NCI-H1105 treated with DMSO at 0.1 percent for 48 hours (cell line): ENCODE measurements at regions not wholly inside any gene's neighbourhood (a gene's known extent, or its start where the extent isn't known, plus 50 kb on each side); places are given as distances from the start of the nearest gene placed in this dataset.
A peak's percentile ranks its signal among the peaks of the same experiment; 100 is the strongest.

Source experiments
- DNase-seq: peaks from one replicate; lab custom pipeline; 2025; lab: John Stamatoyannopoulos, UW

DNA sequence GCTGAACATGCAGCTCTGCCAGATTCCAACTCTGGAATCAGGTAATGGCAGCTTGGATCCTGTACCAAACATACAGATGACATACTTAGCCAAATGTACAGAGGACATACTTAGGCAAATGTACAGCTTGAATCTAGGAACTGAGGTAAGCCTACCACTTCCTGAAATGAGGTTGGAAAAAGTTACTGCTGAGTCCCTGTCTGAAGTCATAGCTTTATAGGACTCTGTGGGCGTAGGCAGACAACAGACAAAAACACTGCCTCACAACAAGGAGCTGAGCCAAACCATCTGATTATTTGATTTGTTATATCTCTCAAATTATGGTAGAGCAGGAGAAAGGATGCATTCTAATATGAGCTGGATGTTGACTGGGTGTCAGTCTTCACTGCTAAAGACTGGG lies 290.2 kb upstream of the TCF4 start:
- DNase-seq, result no peak

DNA sequence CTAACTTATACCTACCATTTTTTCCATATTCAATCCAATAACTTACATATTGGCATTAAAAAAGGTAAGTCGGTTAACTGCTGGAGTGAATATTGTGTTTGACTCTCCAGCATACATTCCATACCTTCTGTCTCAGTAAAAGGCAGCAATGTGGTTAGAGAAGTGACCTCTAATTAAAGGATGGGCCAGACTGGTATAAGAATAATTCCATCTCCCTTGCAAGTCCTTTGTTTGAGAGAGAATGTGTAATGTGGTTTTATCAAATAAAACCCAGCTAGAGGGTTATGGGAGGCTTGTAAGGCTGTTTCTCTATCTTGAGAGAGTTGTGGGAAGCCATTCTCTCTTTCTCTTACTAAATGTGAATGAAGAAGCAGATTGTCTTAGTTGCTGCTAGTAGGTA lies 289.3 kb upstream of the TCF4 start:
- DNase-seq, result no peak

DNA sequence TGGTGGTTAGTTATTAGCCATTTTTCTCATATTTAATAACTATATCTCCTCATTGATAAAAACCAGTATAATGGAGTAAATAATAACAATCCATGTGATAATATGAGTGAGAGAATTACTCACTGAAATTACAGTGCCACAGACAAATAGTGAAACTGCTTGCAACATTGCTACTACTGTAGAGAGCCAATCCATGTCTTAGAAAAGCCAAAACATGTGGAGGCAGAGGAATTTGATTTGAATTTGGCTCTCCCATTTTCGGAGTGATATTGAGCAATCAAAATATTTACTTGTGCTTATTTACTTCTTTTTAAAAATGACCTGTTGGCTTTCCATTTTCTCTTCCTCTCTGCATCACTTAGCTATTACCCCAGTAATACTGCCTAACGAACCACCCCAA lies 288.3 kb upstream of the TCF4 start:
- DNase-seq, result no peak

DNA sequence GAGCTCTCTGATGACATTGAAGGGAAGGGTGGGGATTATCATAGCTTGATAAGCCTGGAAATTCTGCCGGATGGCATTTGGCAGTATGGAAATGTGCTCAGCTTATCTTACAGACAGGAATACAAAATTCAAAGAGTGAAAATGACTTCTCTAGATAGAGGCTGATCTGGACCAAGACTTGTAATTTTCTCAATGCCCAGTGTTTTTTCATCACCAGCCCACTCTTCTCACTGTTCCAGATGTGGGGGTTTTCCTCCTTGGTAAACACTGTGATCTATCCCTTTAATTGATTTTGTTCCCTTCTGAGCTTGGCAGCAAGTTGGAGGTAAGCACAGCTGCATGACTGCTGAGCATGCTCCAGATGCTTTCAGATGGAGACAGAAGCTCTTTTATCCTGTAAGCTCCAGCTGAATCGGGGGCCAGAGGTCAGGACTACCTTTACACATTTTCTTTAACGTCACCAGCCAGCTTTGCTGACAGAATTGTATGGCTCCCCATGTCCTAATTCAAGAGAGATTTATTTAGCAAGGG lies 287.4 kb upstream of the TCF4 start:
- no peak for DNase-seq

DNA sequence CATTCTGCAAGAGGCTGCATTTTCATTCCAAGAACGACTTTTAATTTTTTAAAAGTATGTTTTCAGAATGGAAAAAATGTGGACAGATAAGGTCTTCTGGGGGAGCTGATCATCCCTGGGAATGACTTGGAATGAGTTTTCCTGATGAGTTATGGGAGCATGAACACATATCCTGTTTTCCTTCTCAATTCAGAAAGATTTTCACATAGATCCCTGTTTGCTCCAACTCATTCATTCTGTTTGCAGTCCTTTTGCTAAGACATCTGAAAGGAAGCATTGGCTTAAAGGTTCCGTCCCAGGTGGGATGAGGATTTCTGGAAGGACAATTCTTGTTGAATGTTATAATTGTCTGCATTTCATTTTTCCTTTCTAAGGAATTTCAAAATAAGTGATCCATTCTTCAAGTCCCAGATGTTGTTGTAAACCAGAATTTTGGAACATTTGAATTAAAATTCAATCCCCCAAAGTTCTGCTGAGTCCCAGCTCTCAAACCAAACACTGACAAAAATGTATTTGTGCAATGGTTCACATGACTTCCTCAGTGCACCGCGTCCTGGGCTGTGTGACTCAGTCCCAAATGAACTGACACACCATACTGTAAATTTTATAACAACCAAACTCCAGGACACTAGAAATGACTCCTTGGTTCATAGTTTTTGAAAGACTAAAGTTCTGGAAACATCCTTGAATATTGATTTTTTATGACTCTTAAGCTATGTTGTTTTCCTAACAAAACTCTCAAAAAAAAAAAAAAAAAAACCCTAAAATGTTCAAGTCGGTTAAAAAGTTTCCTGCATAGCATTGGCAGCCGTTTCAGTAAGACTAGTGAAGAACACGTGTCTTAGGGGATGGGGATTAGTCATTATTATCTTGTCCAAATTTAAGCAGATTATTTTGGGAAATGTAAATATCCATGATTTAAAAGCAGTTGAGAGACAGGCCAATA lies 281.8 kb upstream of the TCF4 start:
- DNase-seq, result no peak

DNA sequence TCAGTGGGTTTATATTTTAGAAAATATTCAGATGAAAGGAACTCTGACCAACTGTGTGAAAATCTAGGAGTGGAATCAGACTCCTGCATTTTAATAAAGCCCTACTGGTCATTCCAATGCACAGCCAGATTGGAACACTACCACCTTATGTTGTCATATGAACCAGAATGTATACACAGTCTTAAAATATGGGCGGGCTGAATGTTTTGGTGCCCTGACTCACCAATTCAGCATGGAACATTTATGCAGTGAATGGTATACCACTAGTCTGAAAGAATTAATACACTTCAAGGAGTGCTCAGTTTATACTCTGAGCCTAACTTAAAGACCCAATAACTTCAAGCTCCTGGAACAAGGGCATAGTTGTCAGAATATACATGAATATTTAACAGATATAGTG lies 280.9 kb upstream of the TCF4 start:
- DNase-seq, result no peak

DNA sequence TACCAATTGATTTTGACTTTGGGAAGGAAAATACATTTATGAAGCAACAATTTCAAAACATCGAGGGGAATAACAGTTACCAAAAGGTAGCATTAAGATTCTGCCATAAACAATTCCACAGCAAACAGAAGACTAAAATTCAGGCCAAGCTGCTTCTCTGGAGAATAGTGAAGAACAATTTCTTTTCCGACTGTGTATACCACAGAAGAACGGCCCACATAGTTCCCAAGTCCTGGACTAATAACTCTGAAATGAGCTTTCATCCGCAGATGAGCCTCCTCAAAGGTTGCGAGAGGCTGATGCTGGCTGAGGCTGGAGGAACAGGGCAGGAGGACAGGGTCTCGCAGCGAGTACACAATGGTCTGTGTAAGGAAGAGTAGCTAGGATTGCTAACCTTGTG lies 278.9 kb upstream of the TCF4 start:
- DNase-seq, result no peak

DNA sequence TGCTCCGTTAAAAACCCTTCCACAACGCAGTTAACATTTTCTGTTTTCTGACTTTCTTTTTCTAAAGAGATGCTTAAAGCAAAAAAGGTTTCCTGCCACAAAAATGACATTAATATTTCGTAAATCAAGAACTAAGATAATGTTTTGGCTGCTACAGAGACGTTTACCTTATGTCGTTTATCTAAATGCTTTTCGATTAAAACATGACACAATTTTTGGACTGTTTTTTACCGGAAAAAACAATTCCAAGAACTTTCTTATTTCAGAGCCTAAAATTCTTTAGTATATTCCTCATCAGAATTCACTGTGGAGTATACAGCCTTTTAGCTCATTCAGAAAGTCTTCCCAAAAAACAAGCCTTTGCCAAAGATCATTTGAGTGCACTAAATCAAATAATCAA lies 278.0 kb upstream of the TCF4 start:
- no peak for DNase-seq

DNA sequence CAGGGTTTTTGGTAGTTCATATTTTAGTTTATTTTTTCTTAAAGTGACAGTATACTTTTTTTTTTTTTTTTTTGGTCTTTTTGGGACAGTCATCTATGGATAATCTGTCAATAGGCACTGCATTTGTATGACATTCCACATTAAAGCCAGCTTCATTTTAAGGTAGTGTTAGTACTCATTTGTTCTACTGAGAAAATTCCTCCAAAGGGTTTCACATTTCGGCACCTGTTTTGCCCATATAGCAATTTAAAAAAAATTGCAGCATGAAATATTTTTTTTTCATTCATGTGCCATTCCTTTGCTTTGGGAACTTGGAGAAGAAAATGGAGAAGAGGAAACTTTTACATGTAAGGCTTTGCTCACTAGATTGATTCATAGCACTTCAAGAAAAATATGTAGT lies 276.3 kb upstream of the TCF4 start:
- no peak for DNase-seq

DNA sequence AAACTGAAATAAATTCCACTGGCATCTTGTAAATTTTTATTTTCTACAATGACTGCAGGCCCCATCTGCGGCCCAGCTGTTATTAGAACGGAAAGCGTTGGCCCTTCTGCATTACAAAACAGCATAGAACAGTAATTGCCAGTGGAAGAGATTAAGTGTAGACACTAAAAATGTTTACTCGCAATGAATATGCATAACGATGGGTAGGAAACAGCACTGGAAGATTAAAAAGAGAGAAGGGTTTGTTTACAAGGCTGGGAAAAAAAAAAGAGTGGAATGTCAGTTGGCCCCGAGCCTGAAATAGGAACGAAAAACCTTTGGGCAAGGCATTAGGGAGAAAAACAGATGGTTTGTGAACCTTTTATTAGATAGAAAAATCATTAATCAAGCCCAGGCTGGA lies 275.9 kb upstream of the TCF4 start:
- DNase-seq, result peak; percentile 91

DNA sequence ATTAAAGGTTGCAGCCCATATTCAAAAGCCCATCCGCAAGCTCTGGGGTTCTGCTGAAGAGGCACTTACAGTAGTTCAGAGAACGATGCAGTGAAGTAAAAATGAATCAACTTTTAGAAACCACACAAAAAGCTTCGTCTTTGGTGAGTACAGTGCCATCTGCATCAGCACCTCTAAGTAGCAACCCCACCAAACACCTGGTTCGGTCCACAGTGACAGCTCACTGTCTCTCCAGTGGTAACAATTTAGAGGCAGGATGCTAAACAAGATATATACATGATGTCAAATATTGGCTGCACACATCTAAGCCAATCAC lies 275.4 kb upstream of the TCF4 start:
- peak; percentile 33 for DNase-seq

DNA sequence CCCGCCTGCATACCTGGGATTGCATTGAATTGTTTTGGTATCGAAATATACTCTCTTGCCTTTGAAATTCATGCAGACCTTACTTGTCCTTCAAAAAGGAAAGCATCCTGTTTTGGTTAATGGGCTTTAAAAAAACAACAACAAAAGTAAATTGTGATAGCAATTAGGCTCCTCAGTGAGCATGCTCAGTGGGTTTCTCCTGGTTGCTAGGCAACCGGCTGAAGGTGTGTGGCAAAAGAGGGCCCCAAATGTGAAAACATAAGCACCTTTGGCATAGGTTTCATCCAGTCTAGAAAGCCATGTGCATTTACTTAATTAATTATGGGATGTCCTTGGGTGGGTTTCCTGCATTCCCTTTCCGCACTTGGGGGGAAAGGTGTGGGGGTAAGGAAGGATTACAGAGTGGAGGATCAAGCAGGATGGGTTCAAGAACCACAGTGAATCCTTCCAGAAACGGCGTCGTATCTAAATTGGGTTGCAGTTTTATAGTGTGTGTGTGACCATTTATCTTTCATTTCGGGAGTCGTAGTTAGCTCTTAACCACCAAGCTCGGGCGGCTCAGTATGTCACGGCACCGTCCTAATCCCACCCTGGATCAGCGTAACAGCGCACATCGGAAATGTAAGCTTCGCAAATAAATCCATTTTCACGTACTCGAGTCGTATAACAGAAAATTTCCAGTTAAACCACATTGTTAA lies 274.9 kb upstream of the TCF4 start:
- DNase-seq, result peak; percentile 43

DNA sequence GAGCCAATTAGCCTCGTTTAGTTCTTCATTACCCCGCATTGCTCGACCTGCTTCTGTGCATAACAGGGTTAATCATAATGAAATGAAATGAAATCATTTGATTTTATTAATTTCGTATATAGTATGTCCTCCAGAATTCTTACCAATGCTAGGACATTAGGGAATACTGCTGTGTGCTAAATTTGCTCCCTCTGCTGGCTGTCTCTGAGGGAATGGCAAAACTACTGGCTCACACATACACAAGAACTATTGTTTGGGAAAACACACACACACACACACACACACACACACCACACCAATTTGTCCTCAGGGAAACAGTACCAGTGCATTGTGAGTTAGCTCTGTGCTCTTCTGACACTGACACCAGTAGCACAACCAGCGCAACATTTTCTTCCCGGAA lies 273.3 kb upstream of the TCF4 start:
- DNase-seq, result peak; percentile 30

DNA sequence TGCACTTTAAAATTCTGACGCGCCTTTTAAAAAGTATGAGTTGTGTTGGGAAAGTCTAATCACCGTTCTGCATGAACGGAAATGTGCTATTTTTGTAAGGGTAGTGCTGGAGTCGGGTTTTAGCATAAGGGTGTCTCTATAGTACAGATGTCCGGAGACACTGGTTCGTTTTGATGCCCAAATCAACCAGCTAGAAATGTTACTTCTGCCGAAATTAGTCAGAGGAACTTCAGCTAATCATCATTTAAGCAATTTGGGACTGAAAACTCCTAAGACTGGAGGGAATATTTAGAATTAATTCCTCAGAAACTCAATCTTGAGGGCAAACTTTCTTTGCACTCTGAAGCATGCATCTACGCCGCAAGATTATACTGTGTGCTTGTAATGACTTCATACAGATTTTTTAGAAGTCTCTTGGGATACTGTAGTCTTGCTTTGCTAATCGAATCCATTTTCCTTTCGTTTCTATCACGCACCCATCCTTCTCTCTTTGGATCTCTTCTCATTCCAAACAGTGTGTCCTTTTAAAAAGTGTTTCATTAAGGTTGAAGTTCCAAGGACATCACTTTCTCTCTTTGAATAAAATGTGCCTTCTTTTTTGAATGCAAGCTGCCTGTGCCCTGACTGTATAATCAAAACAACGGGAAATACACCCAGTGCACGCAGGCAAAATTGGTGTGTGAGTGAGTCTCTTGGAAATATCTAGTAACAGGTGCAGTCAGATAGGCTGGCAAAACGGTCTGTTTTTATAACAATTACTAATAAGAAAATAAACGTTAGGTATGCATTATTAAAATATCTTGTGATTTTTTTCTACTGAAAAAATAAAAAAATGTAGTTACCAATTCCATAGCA lies 270.9 kb upstream of the TCF4 start:
- peak; percentile 2 for DNase-seq

DNA sequence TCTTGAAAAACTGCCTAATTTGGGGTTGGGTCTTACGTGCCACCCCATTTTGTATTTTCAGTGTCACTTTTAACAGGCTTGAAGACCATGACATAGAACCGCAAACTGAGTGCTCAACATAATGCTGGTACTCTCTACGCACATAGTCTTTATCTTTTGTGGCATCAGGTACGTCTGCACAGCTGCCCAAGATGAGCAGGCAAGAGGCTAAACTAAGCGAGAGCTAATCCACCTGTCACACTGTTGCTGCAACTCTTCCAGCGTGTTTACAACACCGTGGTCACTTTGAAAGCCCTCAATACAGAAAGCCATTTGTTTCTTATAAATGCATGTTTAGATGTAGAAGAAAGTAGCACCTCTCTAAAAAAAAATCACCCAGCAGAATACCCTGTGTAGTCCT lies 270.0 kb upstream of the TCF4 start:
- no peak for DNase-seq

DNA sequence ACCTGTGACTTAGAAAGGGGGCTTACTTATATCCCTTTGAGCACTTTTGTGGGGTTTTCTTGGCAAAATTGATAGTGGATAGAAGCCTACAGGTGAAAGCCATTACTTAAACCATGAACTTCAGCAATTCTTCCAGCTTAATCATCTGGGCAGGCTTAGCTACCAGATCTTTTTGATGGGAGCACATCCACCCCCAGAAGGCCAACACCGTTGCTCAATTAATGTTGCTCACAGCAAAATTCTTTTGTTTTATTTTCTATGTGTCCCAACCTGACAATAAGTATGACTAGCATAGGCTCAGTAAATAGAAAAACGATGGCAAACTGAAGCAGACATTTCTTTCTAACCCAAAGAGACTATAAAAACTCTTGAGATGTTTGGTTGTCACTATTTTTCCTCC lies 269.4 kb upstream of the TCF4 start:
- no peak for DNase-seq

DNA sequence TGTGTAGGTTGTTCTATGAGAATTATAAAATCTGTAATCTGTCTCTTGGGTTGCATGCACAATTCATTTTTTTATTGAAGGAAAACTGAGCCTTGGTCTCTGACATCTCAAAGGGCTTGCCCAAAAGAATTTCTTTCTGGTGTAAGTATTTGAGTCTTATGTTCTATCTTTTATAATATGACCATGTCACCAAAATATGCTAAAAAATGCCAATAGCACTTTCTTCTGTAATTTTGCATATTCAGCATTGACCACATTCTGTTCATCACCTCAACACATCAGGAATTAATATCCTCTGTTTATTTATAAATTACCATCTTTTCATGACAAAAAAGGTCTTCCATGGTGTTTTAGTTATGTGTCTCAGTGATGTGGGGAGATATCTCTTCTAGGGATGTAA lies 268.7 kb upstream of the TCF4 start:
- no peak for DNase-seq

DNA sequence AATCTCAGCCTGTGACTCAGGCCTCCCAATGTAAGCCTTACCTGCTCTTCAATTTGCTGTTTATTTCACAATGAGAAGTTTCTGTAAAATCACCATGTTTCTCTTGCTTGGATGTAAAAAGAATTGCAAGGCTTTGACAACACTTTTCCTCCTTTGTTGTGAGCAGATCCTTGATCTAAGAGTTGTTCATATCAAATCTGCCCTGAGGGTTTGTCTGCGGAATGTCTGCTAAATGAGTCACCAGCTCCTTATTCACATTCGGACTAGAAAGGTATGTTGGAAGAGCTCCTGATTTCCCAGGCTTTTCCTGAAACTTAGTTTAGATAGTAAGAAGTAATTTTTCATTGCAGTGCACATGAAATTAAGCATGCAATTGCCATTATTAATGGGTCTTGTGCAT lies 268.2 kb upstream of the TCF4 start:
- no peak for DNase-seq

DNA sequence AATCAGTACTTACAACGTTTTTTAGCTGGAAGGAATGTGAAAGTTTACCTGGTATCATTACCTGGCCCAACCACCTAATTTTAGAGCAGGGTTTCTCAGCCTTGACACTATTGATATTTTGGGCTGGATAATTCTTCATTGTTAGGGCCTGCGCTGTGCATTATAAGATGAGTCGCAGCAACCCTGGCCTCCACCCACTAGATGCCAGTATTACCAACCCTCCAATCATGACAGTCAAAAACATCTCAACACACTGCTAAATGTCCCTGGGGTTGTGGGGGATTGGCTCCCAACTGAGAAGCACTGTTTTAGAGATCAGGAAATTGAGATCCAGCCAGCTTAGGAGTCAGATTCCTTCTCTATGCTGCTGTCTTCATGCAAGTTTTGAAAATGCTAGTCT lies 265.3 kb upstream of the TCF4 start:
- no peak for DNase-seq

DNA sequence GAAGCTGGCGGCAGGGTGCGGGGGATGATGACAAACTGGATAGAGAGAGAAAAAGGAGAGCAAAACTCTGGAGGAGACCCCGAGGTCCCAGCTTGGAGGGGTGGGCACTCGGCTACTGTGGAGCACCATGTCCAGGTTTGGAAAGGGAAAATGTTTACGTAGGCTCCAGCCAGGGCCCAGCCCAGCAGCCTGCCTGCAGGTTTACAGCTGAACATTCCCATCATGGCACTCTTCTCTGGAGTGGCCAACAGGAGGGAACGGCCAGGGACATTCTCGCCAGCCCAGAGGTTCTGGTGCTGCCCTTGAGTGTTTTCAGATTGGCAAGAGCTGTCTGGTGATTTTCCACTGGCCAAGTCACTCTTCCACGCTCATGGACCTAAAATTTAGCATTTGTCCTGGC lies 262.9 kb upstream of the TCF4 start:
- DNase-seq, result no peak

DNA sequence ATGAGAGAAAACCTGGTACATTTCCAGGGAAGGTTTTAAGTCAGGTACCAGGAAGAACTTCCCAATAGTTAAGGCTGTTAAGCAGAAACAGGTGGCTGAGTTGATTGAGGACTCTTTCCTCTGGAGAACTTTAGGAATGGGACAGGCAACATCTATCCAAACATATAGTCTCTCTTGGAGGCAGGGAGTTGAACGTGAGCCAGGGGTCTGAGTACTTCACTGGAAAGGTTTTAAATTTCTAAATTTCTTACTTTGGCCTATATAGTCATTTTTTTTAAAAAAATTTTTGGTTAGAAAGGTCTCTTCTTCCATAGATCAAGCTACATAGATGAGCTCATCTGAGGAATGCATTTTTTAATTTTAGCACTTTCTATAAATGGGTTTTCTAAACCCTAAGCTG lies 261.4 kb upstream of the TCF4 start:
- no peak for DNase-seq

DNA sequence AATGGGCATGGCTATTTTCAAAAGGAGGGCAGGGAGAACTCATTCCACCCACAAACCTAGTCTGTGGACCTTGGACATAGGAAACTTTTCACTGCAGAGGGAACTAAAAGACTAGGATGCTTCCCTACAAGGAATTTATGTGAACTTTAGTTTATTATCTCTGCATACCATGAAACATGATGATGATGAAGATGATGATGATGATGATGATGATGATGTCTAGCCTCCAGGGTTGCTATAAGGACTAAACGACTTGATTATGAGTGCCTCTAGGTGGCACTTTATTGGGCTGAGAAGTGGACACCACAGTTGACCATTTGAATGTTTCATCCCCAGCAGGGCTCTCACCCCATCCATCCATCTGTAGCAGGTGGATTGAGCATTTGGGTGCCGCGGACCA lies 260.0 kb upstream of the TCF4 start:
- no peak for DNase-seq

DNA sequence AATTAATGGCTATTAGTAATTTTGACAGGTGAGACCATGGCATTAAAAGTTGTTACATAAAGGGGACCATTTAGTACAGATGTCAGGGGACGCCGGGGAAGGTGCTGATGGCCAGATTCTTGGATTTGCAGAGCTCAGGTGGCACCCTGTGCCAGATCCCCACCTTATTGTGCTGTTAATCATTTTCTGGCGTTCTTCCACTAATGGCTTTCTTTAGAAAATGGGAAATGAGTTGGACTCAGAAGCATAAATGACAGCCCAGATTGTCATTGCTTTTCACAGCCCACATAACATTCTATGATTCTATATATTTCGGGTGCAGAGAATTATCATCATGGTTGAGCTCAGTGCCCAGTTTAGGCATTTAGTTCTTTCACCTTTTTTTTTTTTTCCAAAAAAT lies 257.2 kb upstream of the TCF4 start:
- peak; percentile 88 for DNase-seq
